Midbrain (tissue), 1 donor: ENCODE measurements at regions not wholly inside any gene's neighbourhood (a gene's known extent, or its start where the extent isn't known, plus 50 kb on each side); places are given as distances from the start of the nearest gene placed in this dataset.
"Not testable (repeated sequence)": the region's sequence is repeated elsewhere in the genome, so short reads cannot be mapped to it uniquely, and the experiment has no call there.

Experiments used
- DNase-seq: peaks from one replicate; lab custom pipeline; 2025; lab: John Stamatoyannopoulos, UW

DNA sequence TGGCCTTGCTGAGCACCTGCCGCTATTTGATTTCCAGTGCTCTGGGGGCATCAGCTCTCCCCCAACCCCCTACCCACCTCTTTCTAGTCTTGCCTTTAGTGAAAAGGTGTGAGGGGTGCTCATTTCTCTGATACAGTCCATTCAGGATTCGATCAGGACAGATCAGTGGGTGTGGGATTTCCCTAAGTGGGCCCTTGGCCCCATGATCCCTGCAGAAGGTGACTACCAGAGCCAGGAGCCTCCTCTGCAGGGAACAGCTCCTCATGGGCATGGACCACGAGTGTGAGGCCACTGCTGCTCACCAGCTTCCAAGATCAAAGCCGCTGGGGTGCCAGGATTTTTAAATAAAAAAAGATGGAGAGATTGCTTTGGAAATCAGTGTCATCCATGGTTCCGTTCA is 835.2 kb upstream of the ID2 start:
- DNase-seq: no peak

DNA sequence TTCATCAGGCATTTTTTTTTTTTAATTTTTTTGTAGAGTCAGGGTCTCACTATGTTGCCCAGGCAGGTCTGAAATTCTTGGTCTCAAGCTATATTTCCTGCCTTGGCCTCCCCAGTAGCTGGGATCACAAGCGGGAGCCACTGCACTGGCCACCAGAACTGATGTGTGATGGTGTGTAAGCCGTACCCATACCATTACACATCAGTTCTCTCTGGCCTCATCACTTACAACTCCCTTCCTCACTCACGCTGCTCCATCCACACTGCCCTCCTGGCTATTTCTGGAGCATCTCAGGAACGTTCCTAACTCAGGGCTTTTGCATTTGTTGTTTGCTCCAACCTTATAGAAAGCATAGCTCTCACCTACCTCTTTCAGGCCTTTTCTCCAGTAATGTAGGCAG is 834.5 kb upstream of the ID2 start:
- DNase-seq: no peak

DNA sequence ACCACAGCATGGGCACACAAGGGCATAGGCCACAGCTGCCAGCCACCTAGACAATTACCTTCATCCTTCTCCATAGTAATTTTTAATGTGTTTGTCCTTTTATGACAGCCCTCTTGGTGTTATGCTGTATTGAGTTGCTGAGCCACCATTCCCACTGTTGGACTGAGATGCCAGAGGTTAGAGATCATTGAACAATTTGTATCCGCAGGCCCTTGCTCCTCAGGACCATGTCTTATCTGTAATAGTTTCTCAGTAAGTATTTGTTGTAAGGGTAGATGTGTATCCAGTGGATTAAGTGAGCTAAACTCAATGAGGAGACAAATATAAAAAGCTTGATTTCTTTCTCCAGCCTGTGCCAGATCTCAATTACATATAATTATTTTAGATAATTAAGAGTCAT is 832.8 kb upstream of the ID2 start:
- DNase-seq: no peak

DNA sequence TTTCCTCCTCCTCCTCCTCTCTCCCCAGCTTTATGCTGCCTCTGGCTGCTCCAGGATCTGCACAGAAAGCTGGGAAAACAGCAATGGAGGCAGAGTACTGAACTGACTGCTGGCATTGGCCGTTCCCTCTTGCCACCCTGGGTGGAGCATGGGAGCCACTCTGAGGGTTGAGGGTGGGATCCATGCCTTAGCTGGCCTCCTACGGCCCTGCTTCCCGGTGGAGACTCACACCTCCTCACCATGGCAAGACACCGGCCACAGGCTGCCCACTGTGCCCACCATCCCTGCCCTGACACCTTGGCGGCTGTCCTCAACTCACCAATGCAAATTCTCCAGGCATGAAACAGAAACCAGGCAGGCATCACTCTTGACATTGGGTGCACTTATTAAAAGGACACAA is 832.3 kb upstream of the ID2 start:
- no peak for DNase-seq

DNA sequence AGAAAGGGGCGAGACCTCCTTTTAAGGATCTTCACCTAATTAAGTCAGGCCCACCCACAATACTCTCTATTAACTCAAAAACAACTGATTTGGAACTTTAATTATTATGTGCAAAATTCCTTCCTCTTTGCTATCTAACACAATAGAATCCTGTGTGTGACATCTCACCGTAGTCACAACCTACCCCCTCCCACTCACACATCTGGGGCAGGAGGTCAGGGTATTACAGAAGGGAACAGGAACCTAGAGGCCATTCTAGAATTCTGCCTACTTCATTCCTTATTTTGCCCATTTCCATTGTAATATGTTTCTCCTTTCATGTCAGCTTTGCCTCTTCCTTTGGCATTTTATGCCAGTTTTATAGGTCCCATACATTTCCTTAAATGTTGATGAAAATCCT is 829.3 kb upstream of the ID2 start:
- no peak for DNase-seq

DNA sequence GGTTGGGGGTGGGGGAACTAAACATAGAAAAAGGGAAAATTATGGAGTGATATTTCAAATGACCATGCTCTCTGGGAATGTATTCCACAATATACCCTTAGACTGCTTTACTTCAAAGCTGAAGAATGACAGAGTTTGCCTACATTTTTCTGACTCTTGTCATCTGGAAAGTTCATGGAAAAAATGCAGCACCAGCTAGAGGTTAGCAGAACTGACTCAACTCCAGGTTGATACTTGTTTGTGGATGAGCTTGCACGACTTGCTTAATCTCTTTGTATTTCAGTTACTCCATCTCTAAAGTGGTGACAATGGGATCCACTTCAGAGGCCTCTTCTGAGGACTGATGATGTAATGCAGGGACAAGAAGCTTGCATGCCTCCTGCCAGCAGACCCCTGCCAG is 824.0 kb upstream of the ID2 start:
- no peak for DNase-seq

DNA sequence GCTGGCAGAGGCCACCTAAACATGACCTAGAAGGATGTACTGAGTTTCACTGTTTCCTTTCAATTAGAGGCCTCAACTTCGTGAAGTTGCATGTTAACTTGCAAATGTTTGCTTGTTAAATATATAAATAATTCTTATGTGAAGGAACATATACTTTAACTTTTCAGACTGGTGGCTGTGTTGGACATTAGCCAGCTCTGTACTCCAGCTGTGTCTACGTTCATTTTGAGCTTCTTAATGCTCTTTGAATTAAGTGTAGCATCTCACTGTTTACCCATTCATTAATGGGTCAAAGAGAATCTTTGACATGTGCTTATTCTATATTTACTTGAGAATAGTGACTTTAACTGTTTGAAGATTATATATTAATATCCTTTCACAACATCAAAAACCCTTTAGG is 823.2 kb upstream of the ID2 start:
- no peak for DNase-seq

DNA sequence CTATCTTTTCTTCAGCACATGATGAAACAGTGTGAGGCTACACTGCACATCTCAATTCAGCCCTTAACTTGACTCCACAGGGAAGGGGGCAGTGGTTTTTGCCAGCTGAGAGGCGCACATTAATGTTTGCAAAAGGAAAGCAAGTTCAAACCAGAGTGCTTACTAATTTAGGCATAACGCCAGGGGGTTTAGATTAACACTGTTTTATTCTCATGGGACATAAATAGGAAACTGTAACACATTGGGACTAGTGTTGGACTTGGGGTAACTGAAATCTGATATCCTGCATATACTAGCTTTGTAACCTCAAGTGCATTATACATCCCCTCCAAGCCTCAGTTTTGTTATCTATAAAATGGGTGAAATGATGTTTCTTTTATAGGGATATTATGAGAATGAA is 821.2 kb upstream of the ID2 start:
- DNase-seq: no peak

DNA sequence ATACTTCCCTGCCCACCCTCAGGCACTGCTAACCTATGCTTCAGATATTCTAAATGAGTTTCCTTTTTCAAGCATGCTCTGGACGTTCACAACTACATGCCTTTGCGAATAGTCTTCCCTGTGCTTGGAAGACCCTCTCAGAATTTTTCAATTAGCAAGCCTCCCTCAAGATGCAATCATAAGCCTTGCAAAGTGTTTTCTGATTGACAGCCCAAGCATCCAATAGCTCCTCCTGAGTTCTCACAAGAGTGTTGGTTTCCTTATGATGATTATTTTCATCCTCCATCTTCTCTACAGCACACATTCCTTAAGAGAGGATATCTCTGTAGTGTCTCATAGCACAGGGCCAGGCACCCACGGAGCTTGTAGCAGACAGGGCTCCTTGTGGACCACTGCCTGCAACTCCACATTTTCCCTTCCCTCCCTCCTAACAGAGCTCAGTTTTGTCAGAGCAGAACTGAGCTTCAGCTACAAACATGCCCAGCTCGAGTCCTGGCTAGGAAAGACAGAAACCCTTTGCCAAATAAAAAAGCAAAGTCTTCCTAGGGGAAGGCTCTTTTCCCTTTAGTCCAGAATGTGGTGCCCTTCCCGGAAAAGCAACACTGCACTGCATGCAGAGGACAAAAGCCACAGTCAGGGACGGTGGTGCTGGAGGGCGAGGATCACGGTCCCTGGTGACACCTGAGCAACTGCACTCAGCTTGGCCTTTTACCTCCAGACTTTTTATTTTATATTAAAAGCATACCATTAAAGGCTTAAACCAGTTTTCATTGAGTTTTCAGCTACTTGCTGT is 819.8 kb upstream of the ID2 start:
- DNase-seq: no peak

DNA sequence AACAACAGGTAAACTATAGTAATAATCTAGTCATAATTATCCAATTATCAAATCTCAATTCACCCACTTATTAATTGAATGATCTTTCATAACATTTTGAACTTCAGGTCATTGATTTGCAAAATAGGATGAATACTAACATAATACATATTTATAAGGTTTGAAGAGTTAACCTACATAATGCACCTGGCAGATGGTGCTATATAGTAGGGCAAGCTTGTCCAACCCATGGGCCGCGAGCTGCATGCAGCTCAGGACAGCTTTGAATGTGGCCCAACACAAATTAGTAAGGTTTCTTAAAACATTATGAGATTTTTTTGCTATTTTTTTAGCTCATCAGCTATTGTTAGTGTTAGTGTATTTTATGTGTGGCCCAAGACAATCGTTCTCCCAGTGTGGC is 815.8 kb upstream of the ID2 start:
- no peak for DNase-seq

DNA sequence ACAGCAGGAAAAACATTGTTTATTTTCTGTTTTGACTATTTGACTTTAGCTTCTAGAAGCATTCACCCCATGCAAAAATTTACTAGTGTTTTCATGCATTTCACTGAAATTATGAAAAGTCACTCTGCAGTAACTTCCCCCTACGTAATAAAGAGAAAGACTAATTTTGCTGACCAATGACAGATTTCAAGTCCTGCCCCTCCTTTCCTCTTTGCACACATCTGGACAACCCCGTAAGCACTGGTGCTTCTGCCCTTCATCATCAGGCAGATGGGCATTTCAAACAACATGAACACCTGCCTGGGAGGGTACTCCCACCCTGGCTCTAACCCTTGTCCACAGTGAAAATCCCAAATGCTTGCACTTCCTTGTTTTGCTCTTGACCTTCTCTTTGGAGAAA is 815.0 kb upstream of the ID2 start:
- DNase-seq: no peak

DNA sequence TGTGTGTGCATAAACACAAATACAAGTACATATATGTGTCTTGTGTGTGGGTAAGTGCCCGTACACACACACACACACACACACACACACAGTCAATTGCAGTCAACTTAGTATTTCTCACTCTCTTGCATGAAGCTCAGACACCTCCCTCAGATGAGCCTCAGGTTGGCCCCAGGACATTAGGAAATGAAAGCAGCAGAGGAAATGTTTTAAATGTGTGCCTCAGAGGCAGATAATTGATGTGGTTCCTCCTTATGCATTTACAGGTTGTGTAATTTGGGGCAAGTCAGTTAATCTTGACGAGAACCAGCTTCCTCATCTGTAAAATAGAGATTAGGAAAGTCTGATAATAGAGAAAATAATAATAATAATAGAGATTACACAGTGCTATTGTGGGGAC is 814.0 kb upstream of the ID2 start:
- DNase-seq: no peak

DNA sequence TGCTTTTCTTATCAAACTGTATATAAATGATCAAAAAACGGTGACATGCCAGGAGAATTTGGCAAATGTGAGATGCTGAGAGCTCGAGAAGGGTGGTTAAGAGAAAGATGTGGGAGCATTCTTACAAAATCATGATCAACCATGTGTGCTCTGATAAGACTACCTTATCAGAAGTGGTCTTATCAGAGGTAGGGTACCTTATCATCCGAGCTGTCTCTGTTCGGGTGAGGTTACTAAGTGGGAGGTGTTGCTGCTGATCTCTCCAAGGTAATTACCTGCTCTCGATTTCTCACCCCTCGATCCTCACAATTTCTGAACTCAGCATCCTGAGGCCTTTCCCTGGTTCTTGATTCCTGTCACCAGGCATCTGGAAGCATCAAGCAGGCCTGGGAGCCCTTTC is 813.0 kb upstream of the ID2 start:
- DNase-seq: no peak

DNA sequence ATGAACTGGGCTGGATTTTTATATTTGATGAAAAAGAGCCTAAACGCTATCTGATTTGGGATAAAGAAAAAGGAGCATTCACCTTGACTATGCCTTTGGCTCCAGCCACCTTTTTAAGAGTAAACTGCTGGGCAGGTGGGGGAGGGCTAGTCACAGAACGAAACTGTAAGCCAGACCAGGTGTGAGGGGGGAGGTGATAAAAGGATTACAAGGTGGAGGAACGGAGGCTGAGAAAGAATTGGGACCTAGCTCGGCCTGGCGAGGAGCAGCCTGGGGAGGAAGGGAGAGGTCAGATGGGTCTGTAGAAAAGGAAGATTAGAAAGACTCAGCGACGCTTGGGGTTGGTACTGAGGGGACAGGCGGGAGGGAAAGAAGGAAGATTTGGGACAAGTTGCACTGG is 805.4 kb upstream of the ID2 start:
- not testable (repeated sequence) for DNase-seq

DNA sequence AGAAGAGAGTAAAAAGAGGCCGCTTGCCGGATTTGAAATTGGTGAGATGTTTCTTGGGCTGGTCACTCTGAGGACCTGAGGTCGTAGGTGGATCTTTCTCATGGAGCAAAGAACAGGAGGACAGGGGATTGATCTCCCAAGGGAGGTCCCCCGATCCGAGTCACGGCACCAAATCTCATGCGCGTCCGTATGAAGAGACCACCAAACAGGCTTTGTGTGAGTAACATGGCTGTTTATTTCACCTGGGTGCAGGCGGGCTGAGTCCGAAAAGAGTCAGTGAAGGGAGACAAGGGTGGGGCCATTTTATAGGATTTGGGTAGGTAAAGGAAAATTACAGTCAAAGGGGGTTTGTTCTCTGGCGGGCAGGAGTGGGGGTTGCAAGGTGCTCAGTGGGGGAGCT is 803.6 kb upstream of the ID2 start:
- DNase-seq: not testable (repeated sequence)

DNA sequence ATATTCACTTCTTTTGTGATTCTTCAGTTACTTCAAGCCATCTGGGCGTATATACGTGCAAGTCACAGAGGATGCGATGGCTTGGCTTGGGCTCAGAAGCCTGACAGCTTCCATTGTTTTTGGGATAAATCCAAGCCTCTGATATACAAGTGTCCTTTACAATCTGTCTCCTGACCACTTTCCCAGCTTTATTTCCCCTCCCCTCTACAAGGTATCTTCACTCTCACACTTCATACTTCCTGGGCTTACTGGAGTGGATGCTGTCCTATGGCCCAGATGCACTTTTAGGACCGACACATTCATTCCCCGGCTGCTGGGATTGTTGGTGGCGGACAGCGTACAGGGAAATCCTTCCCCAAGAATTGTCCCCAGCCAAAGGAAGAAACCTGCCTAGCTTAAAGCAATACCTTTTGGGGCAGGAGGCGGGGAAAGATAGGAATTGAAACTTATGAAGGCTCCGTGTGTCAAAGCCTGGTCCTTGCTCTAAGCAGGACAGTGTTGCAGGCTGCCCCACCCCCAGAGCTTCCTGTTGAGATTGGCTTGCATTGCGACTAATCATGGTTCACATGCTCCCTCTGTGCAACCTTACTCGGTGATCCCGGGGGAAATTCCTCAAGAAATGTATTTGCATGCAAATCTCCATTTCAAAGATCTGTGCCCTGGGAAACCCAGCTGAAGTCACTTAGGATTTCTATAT is 802.9 kb upstream of the ID2 start:
- DNase-seq: no peak

DNA sequence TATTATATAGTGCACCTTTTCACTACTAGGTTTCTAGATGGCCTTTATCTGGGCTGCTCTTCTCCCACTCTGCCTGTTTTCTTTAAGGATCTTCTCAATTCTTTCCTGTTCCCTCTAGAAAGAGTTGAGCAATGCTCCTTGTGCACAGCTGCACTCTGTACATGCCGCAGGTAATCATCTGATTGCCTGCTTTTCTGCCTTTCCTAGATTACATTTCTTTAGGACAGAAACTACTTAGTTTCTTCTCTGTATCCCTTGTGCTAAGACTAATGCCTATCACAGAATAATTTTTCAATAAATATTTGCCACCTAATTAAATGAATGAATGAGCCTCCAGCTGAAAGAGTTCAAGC is 802.4 kb upstream of the ID2 start:
- DNase-seq: no peak

DNA sequence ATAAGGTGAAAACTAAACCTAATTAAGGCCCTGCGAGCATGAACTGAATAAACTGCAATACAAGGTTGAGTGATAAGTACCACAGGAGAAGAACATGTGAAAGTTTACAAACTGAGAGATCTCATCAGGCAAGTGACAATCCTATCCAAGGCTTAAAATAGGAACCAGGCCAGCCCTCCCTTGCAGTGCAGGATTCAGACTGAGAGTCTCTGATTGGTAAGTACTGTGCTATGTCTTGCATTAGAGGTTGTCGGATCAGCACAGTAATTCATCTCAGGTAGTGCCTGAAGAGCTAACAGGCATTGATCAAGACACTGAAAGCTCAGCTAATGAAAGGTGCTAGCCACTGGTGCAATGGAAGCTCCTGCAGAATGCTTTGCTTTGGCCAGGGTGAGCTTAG is 801.7 kb upstream of the ID2 start:
- no peak for DNase-seq

DNA sequence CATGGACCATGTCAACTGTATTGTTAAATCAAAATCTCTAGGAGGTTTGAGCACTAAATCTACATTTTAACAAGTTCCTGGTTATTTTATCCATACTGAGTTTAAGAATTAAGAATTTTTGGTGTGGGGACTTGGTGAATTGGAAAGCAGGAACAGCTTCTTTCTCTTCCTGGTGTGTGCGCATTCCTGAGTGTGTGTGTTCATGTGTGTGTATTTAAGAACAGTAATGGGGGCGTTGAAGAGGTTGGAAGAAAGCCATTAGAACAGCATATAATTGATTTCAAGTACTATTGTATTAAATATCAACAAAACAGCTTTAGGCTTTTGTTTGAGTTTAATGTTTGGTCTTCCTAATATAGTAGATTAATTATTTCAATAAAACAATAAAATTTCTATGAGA is 801.3 kb upstream of the ID2 start:
- DNase-seq: no peak

DNA sequence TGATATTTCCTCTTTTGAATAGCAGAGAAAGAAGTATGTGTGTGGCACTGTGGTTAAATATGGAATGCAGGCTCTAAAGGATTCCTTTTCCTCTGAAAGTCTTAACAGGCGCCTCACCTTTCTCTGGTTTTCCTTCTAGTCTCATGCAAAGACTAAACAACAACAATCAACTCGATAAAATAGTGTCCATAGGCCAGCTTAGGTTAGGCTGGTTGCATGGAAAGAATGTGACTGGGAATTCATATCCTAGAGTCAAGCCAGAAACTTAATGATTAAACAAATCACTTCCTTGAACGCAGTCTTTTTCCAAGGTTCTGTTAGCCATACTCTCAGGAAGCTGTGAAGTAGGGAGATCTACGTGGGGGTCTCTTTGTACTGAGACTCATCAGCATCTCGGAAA is 800.8 kb upstream of the ID2 start:
- no peak for DNase-seq

DNA sequence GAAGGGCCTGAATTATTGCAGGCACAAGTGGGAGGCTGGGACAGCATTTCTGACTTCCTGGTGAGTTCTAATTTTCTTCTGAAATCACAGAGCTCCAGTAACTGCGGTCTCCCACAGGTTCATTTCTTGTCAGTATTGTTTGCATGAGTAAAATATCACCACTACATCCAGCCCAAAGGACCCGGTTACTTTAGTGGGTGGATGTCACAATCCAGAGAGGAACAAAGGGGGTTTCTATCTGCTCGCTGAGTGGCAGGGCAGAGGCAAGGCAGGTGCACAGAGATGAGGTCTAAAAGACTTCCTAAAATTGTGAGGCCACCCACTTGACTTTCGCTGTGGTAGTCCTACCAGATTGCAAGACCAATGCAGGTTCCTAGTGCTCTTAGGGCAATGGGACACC is 800.4 kb upstream of the ID2 start:
- no peak for DNase-seq

DNA sequence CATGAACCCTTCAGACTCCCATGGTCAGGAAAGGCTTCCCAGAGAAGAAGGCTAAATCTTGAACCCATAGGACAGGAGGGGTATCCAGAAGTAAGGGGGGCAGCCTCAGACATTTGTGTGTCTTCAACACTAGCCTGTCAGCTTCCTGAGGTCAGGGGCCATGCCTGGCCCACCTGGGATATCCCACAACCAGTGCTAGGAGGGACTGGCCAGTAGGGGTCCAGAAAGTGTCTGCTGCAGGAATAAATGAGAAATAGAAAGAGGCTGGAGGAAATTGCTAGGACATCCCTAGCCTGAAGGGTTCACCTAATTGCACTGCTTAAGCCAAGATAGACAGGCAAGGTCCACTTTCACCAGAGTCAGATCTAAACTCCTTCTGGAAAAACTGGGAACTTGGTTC is 799.6 kb upstream of the ID2 start:
- DNase-seq: no peak

DNA sequence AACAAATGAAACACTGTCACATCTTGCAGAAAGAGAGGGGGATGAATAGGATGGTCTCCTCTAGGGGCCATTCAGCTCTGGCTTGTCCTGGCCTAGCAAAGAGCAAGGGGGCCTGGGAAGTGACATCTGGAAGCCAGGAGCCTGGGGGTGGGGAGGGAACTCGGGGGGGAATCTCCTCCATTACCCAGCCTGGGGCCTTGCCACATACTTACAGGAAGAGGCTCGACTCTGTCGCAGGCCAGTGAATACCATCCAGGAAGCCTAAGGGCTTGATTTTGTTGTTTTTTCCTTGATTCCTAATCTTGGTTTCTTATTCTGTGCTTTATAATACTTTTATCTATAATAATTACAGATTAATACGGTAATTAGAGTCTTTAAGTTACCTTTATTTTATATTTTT is 797.5 kb upstream of the ID2 start:
- DNase-seq: no peak

DNA sequence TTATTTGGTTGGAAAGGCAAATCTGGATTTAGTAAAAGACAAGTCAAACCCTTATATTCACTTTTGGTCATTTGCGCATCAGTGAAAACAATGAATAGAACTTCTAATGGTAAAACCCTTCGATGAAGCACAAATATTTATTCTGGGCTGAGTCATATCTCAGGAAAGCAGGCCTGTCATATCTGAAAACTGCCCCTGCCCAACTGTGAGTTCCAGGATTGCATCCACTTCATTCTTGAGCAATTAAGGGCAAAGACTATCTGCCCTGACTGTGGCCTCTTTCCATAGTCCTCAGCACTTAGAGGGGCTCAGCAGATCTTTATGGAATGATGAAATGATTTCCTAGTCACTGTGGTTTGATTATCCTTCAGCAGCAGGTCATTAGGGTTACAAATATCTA is 795.2 kb upstream of the ID2 start:
- no peak for DNase-seq
